HEK293 (cell line): ENCODE measurements at regions not wholly inside any gene's neighbourhood (a gene's known extent, or its start where the extent isn't known, plus 50 kb on each side); places are given as distances from the start of the nearest gene placed in this dataset.

Experiments used
- CTCF ChIA-PET: fragments of 350-600 bp; formaldehyde crosslinking; extraction: SDS; loops from one replicate; lab custom pipeline; 2021; ENCODE audit warnings: antibody characterized with exemption; lab: Yijun Ruan, JAX
- POLR2A ChIA-PET: fragments of 300-600 bp; formaldehyde crosslinking; extraction: SDS; loops from one replicate; lab custom pipeline; 2020; ENCODE audit warnings: antibody characterized with exemption, inconsistent platforms; lab: Yijun Ruan, JAX
- H3K27ac ChIP-seq: fragments of 200-500 bp; sonication (Bioruptor generic); 2 replicates; pipeline ENCODE4 v1.5.1; 2014; ENCODE audit warnings: low read depth, low read length, control low read depth, inconsistent platforms; ENCODE audit errors: extremely low read depth
- H3K36me3 ChIP-seq, 2 experiments: fragments of 200-500 bp in 1 of 2; sonication (Bioruptor generic) in 1 of 2; 1 replicate in 1 of 2; 2 replicates in 1 of 2; pipeline ENCODE4 v1.5.1; 2014 to 2017; ENCODE audit warnings: inconsistent platforms in 2 of 2, low read length in 2 of 2; ENCODE audit not compliant: control insufficient read depth in 2 of 2, insufficient read depth in 1 of 2
- H3K4me1 ChIP-seq: fragments of 200-500 bp; sonication (Bioruptor generic); 2 replicates; pipeline ENCODE4 v1.5.1; 2014; ENCODE audit warnings: mild to moderate bottlenecking, low read length, inconsistent platforms; ENCODE audit not compliant: control insufficient read depth, insufficient read depth
- H3K4me3 ChIP-seq: 2 replicates; pipeline ENCODE4 v1.5.1; 2011; ENCODE audit warnings: low read depth, mild to moderate bottlenecking, control low read depth, low read length, moderate library complexity
- H3K9me3 ChIP-seq: fragments of 200-500 bp; sonication (Bioruptor generic); 2 replicates; pipeline ENCODE4 v1.5.1; 2014; ENCODE audit warnings: low read depth, low read length, inconsistent platforms; ENCODE audit not compliant: control insufficient read depth, insufficient read depth
- BCL11B ChIP-seq: fragments of 450-650 bp; formaldehyde crosslinking; IDR thresholded peaks from 2 replicates; pipeline ENCODE4 v1.5.1; 2016; ENCODE audit warnings: low read depth, missing biosample characterization, missing genetic modification characterization
- ELK4 ChIP-seq: IDR thresholded peaks from 2 replicates; pipeline ENCODE4 v1.6.1; 2011; ENCODE audit warnings: mild to moderate bottlenecking, low read depth, low read length, borderline replicate concordance
- GLI2 ChIP-seq: fragments of 450-650 bp; formaldehyde crosslinking; IDR thresholded peaks from 2 replicates; pipeline ENCODE4; 2017; ENCODE audit warnings: missing biosample characterization, missing genetic modification characterization, low read depth, borderline replicate concordance
- HIC1 ChIP-seq: fragments of 450-650 bp; formaldehyde crosslinking; IDR thresholded peaks from 2 replicates; pipeline ENCODE4 v1.5.1; 2016; ENCODE audit warnings: missing biosample characterization, missing genetic modification characterization
- KLF1 ChIP-seq: fragments of 450-650 bp; formaldehyde crosslinking; IDR thresholded peaks from 2 replicates; pipeline ENCODE4 v1.5.1; 2016; ENCODE audit warnings: missing biosample characterization, missing genetic modification characterization
- SCRT1 ChIP-seq: fragments of 450-650 bp; formaldehyde crosslinking; IDR thresholded peaks from 2 replicates; pipeline ENCODE4 v1.5.1; 2016; ENCODE audit warnings: missing biosample characterization, missing genetic modification characterization, borderline replicate concordance
- SP3 ChIP-seq: fragments of 450-650 bp; formaldehyde crosslinking; IDR thresholded peaks from 2 replicates; pipeline ENCODE4 v1.5.1; 2016; ENCODE audit warnings: missing biosample characterization, missing genetic modification characterization
- SP7 ChIP-seq: fragments of 450-650 bp; formaldehyde crosslinking; IDR thresholded peaks from 2 replicates; pipeline ENCODE4 v1.5.1; 2016; ENCODE audit warnings: missing biosample characterization, missing genetic modification characterization
- YY2 ChIP-seq: fragments of 450-650 bp; formaldehyde crosslinking; IDR thresholded peaks from 2 replicates; pipeline ENCODE4 v1.5.1; 2016; ENCODE audit warnings: missing biosample characterization, missing genetic modification characterization
- ZFP3 ChIP-seq: fragments of 450-650 bp; formaldehyde crosslinking; IDR thresholded peaks from 2 replicates; pipeline ENCODE4 v1.5.1; 2016; ENCODE audit warnings: low read depth, missing biosample characterization, missing genetic modification characterization
- ZNF121 ChIP-seq: fragments of 450-650 bp; formaldehyde crosslinking; IDR thresholded peaks from 2 replicates; pipeline ENCODE4 v1.5.1; 2016; ENCODE audit warnings: missing biosample characterization, missing genetic modification characterization
- ZNF18 ChIP-seq: fragments of 450-650 bp; formaldehyde crosslinking; IDR thresholded peaks from 2 replicates; pipeline ENCODE4 v1.5.1; 2016; ENCODE audit warnings: missing biosample characterization, missing genetic modification characterization
- ZNF184 ChIP-seq: fragments of 450-650 bp; IDR thresholded peaks from 2 replicates; pipeline ENCODE4 v1.5.1; 2018; ENCODE audit warnings: missing biosample characterization, mild to moderate bottlenecking, missing genetic modification characterization
- ZNF202 ChIP-seq: fragments of 450-650 bp; formaldehyde crosslinking; IDR thresholded peaks from 2 replicates; pipeline ENCODE4 v1.5.1; 2016; ENCODE audit warnings: missing biosample characterization, missing genetic modification characterization, borderline replicate concordance
- ZNF214 ChIP-seq: fragments of 450-650 bp; formaldehyde crosslinking; IDR thresholded peaks from 2 replicates; pipeline ENCODE4 v1.5.1; 2017; ENCODE audit warnings: missing biosample characterization, mild to moderate bottlenecking, missing genetic modification characterization, borderline replicate concordance
- ZNF239 ChIP-seq: fragments of 450-650 bp; formaldehyde crosslinking; IDR thresholded peaks from 2 replicates; pipeline ENCODE4 v1.5.1; 2016; ENCODE audit warnings: missing biosample characterization, missing genetic modification characterization
- ZNF324 ChIP-seq: fragments of 450-650 bp; formaldehyde crosslinking; IDR thresholded peaks from 2 replicates; pipeline ENCODE4 v1.5.1; 2016; ENCODE audit warnings: missing biosample characterization, missing genetic modification characterization
- ZNF335 ChIP-seq: fragments of 450-650 bp; formaldehyde crosslinking; conservative IDR thresholded peaks from 2 replicates; pipeline ENCODE4 v1.5.1; 2016; ENCODE audit warnings: missing biosample characterization, missing genetic modification characterization
- ZNF37A ChIP-seq: fragments of 450-650 bp; IDR thresholded peaks from 2 replicates; pipeline ENCODE4 v1.5.1; 2018; ENCODE audit warnings: missing biosample characterization, missing genetic modification characterization
- ZNF423 ChIP-seq: fragments of 450-650 bp; formaldehyde crosslinking; IDR thresholded peaks from 2 replicates; pipeline ENCODE4 v1.5.1; 2016; ENCODE audit warnings: missing biosample characterization, missing genetic modification characterization
- ZNF521 ChIP-seq: fragments of 450-650 bp; formaldehyde crosslinking; IDR thresholded peaks from 2 replicates; pipeline ENCODE4 v1.5.1; 2017; ENCODE audit warnings: missing biosample characterization, mild to moderate bottlenecking, missing genetic modification characterization
- ZNF529 ChIP-seq: fragments of 450-650 bp; formaldehyde crosslinking; IDR thresholded peaks from 2 replicates; pipeline ENCODE4 v1.5.1; 2017; ENCODE audit warnings: missing genetic modification characterization, missing biosample characterization; ENCODE audit not compliant: insufficient replicate concordance
- ZNF658 ChIP-seq: fragments of 450-650 bp; formaldehyde crosslinking; IDR thresholded peaks from 2 replicates; pipeline ENCODE4; 2016; ENCODE audit warnings: missing biosample characterization, missing genetic modification characterization
- ZNF692 ChIP-seq: fragments of 450-650 bp; formaldehyde crosslinking; IDR thresholded peaks from 2 replicates; pipeline ENCODE4 v1.5.1; 2016; ENCODE audit warnings: missing biosample characterization, missing genetic modification characterization
- ZNF701 ChIP-seq: fragments of 450-650 bp; formaldehyde crosslinking; IDR thresholded peaks from 2 replicates; pipeline ENCODE4 v1.5.1; 2016; ENCODE audit warnings: missing biosample characterization, missing genetic modification characterization
- ZNF768 ChIP-seq: fragments of 450-650 bp; formaldehyde crosslinking; IDR thresholded peaks from 2 replicates; pipeline ENCODE4 v1.5.1; 2018; ENCODE audit warnings: missing biosample characterization, mild to moderate bottlenecking, missing genetic modification characterization
- TF ChIP-seq, protein P1 (sequence below): sonication (generic); formaldehyde crosslinking; IDR thresholded peaks from 2 replicates; pipeline ENCODE4 v1.8.1; 2022; ENCODE audit warnings: mild to moderate bottlenecking, moderate library complexity, missing genetic modification reagents

DNA sequence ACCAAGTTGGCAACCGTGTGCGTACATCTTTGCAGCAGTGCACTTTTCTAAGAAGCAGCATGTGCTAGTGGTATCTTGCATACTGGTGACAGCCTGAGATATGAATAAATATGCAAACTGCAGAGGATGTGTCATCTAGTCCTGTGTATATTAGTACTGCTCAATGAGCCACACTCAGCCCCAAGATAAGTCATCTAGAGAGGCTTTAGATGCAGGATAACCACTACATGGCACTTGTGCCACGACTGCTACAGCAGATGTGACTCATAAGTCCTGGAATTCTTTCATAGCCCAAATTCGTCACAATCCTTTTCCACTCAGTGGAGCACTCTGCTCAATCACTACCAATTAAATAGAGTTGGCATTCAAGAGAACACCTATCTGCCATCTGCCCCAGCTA is 171.5 kb downstream of the AXIN2 start:
- no peak for TF ChIP-seq ZNF768 (tag by site-specific recombination)
- TF ChIP-seq GLI2: no peak
- H3K36me3 ChIP-seq: no peaks in the 10 kb centered on the region
- no peak overlapping the region for H3K27ac ChIP-seq
- CTCF ChIA-PET: no interaction called here
- no peak overlapping the region for H3K4me3 ChIP-seq
- no peaks in the 10 kb centered on the region for H3K9me3 ChIP-seq
- no peaks in the 10 kb centered on the region for H3K4me1 ChIP-seq
- POLR2A ChIA-PET: no interaction called here

DNA sequence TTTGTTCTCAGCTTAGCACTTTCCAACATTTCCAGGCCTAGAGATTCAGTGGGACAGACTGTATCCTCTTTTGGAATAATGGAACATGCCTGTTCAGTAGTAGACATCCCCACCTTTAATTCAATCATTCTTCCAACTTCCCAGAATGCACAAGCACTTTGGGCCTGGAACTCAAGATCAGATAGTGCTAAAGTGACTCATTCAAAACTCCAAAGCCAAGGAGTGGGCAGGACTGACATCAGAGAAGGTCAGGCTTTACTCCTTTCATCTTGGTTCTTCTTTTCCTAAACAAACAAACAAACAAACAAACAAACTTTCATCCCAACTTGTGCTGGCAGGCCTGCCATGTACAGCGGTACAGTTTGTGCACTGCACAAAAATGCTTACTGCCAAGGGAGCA is 172.0 kb downstream of the AXIN2 start:
- CTCF ChIA-PET: interaction anchor here (0.5 kb wide), 1 partner anchor 408 kb away, joined by 4 read pairs; no protein-coding TSS in a partner anchor
- Histone ChIP-seq H3K4me3 (no peak overlapping the region), H3K27ac (no peak overlapping the region)
- TF ChIP-seq ZNF521 (tag by site-specific recombination): no peak
- TF ChIP-seq YY2 (tag by site-specific recombination): no peak
- TF ChIP-seq ZNF324 (tag by site-specific recombination): no peak
- no peak for TF ChIP-seq HIC1 (tag by site-specific recombination)
- TF ChIP-seq ZNF18 (tag by site-specific recombination): no peak
- no peak for TF ChIP-seq ZNF239 (tag by site-specific recombination)
- no peak for TF ChIP-seq ZNF121
- no peak for TF ChIP-seq ZNF37A
- no peak for TF ChIP-seq ZNF529 (tag by site-specific recombination)
- no peak for TF ChIP-seq ZNF701 (tag by site-specific recombination)
- TF ChIP-seq ZNF214: no peak
- no peak for TF ChIP-seq ZNF658 (tag by site-specific recombination)
- TF ChIP-seq, all 188 proteins: peak for 0
- POLR2A ChIA-PET: no interaction called here
- Histone ChIP-seq H3K4me1 (no peaks in the 10 kb centered on the region), H3K9me3 (no peaks in the 10 kb centered on the region), H3K36me3 (no peaks in the 10 kb centered on the region)

DNA sequence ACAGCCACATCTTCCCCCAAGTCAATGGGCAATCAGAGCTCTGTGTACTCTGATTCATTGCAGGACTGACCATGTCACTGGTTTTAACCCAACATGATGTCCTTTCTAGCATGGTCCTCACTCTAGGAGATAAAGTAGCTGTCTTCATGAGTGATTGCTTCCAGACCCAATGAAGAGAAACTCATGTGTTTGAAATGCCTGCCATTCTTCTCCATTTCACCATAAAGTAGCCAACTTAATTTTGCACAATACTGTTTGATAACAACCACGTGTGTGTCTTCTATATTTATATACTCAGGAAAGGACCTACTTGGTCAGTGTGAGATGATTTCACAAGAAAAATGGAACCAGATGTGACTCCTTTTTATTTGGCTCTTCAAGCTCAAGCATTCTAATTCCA is 172.5 kb downstream of the AXIN2 start:
- CTCF ChIA-PET: interaction anchor here (0.5 kb wide), 1 partner anchor 409 kb away, joined by 4 read pairs; no protein-coding TSS in a partner anchor
- no peak overlapping the region for H3K4me3 ChIP-seq
- no peaks in the 10 kb centered on the region for H3K9me3 ChIP-seq
- POLR2A ChIA-PET: no interaction called here
- no peaks in the 10 kb centered on the region for H3K36me3 ChIP-seq
- no peaks in the 10 kb centered on the region for H3K4me1 ChIP-seq
- H3K27ac ChIP-seq: no peak overlapping the region
- TF ChIP-seq KLF1 (tag by site-specific recombination) (no peak), ZNF692 (no peak), ZNF184 (no peak), ZNF335 (tag by site-specific recombination) (no peak), SCRT1 (tag by site-specific recombination) (no peak), ELK4 (no peak), ZNF202 (tag by site-specific recombination) (no peak), SP7 (no peak), BCL11B (tag by site-specific recombination) (no peak), SP3 (tag by site-specific recombination) (no peak), ZNF423 (no peak), ZNF214 (no peak), ZFP3 (tag by site-specific recombination) (no peak)
- TF ChIP-seq, protein P1, sequence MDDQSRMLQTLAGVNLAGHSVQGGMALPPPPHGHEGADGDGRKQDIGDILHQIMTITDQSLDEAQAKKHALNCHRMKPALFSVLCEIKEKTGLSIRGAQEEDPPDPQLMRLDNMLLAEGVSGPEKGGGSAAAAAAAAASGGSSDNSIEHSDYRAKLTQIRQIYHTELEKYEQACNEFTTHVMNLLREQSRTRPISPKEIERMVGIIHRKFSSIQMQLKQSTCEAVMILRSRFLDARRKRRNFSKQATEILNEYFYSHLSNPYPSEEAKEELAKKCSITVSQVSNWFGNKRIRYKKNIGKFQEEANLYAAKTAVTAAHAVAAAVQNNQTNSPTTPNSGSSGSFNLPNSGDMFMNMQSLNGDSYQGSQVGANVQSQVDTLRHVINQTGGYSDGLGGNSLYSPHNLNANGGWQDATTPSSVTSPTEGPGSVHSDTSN (CRISPR knock-in tag): no peak
